ENCODE measurements at regions not wholly inside any gene's neighbourhood (a gene's known extent, or its start where the extent isn't known, plus 50 kb on each side); places are given as distances from the start of the nearest gene placed in this dataset.

DNA sequence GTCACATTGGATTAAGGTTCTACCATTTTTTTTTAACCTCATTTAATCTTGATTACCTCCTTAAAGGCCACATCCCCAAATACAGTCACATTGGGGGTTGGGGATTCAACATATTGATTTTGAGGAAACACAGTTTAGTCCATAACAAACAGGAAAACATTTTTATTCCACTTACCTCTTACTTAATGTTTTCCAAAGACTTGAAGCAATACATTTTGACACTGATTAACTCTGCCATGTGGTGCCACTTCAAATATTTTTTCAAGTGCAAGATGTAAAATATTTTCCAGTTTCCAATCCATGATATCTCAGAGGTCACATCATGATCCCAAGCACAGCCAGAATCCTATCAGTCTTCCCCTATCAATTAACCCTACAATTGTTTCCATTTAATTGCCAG is 548.0 kb downstream of the CSNK1G3 start:
- TF ChIP-seq, protein P1, sequence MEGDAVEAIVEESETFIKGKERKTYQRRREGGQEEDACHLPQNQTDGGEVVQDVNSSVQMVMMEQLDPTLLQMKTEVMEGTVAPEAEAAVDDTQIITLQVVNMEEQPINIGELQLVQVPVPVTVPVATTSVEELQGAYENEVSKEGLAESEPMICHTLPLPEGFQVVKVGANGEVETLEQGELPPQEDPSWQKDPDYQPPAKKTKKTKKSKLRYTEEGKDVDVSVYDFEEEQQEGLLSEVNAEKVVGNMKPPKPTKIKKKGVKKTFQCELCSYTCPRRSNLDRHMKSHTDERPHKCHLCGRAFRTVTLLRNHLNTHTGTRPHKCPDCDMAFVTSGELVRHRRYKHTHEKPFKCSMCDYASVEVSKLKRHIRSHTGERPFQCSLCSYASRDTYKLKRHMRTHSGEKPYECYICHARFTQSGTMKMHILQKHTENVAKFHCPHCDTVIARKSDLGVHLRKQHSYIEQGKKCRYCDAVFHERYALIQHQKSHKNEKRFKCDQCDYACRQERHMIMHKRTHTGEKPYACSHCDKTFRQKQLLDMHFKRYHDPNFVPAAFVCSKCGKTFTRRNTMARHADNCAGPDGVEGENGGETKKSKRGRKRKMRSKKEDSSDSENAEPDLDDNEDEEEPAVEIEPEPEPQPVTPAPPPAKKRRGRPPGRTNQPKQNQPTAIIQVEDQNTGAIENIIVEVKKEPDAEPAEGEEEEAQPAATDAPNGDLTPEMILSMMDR (IDR thresholded peaks at IDR 0.05; ENCODE audit: low read depth, low read length, missing control alignments): no peak
- in situ Hi-C loops (cut with HindIII; ENCODE audit: low sequenced_read_pairs): no loop called here

DNA sequence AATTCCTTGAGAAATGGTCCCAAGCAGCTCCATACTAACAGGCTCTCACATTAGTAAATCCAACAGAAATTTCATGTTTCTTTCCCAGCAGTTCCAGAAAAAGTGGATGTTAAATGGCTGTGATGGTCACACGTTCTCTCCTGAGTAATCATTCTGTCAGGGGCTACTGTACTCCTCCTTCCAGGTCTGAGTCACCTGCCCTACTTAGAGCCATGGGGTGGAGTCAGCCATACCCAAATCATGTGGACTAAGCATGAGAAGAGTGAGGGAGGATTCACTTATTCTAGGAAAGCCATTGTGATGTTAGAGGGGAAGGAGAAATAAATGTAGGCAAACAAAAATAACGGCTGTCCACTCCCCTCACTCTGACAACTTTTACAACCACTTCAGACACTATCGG is 547.2 kb downstream of the CSNK1G3 start:
- in situ Hi-C loops (cut with HindIII; ENCODE audit: low sequenced_read_pairs): no loop called here
- no peak for DNase-seq (ENCODE audit: low read depth)
- no peak overlapping the region for H3K4me3 ChIP-seq (ENCODE audit: low read depth, low read length)
- TF ChIP-seq, protein P1 (IDR thresholded peaks at IDR 0.05; ENCODE audit: low read depth, low read length, missing control alignments): no peak

More for the DNA sequence above, 548.0 kb downstream of the CSNK1G3 start:
- no peak for DNase-seq (ENCODE audit: low read depth)
- H3K4me3 ChIP-seq (ENCODE audit: low read depth, low read length): no peak overlapping the region

DNA sequence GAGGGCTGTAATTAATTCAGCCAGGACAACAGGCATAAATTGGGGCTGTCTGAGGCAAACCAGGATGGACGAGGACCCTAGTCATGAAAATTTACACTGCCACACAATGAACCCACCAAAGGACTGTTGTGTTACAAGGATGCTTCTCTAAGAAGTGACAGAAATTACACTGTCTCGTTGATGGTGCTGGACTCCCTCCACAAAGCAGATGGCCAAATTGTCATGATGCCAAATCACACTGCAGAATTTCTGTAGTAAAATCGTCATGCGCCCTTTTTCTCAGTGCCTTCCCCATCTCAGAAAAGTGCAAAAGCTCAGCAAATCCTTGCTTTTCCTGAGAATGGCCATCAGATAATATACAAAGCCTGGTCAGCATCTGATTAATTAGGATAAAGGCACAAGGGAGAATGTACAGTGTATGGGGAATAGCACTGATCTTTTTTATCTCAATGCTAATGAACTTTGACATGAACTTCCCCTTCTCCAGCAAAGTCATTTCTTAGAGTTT is 545.8 kb downstream of the CSNK1G3 start:
- in situ Hi-C loops (cut with HindIII; ENCODE audit: low sequenced_read_pairs): no loop called here
- no peak for DNase-seq (ENCODE audit: low read depth)
- H3K4me3 ChIP-seq (ENCODE audit: low read depth, low read length): no peak overlapping the region
- TF ChIP-seq, protein P1 (IDR thresholded peaks at IDR 0.05; ENCODE audit: low read depth, low read length, missing control alignments): no peak

DNA sequence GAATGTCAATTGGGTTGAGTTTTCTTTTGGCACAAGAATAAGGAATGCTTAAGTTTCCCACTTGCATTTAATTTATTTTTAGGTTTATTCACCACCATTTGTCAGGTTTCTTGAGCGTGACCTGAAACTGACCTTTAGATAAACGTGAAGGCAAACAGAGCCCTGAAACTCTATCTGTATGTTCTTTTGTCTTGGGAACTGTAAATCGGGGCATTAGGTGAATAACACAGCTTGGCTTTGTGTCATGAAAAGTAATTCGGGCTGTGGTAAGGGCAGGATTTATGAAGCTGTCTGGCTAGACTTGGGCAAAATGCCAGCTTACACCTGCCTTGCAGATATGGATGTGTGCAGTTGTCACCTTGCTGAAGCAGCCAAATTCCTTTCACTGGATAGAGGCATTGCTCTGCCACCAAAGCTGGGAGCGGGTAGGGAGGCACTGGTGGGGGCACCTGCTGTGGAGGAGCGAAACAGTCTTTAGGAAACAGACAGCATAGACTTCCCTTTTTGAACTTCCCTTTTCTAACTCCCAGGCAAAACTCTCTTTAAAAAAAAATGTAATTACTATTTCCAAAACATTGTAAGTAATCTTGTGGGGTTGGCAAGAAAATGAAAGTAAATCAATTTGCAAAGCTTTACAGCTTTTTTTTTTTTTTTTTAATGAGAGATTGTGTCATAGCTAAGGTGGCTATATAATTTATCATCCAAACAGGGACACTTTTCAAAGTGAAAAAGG is 545.2 kb downstream of the CSNK1G3 start:
- in situ Hi-C loops (cut with HindIII; ENCODE audit: low sequenced_read_pairs): no loop called here
- TF ChIP-seq, protein P1 (IDR thresholded peaks at IDR 0.05; ENCODE audit: low read depth, low read length, missing control alignments): no peak
- no peak overlapping the region for H3K4me3 ChIP-seq (ENCODE audit: low read depth, low read length)
- no peak for DNase-seq (ENCODE audit: low read depth)

DNA sequence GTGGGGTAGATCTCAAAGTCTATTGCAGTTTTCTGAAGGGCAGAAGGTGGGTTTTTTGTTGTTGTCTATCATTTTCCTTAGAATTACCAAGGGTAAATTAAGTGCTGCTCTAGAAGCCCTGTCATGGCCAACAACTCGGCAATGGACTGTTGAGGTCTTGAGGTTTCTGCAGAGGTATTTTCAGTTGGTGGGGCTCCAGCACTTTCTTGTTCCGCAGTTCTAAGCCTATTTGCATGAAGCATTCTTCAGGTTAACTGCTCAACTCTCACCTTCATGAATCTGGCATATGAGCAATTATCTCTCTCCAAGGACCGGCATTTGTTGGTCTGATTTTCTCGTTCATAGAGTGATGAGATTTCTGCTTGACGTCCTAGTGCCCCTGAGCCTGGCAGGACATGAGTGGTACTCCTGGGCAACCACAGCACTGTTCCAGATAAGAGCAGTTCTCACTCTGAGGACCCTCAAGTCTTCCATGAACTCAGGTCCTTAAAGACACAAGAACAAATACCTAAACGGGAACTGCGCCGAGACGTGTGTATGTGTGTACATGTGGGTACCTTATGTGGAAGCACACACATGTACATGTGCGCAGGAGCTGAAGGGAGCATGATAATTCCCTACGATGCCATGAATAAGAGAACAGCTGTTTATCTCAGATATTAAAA is 544.5 kb downstream of the CSNK1G3 start:
- in situ Hi-C loops (cut with HindIII; ENCODE audit: low sequenced_read_pairs): no loop called here
- no peak overlapping the region for H3K4me3 ChIP-seq (ENCODE audit: low read depth, low read length)
- TF ChIP-seq, protein P1 (IDR thresholded peaks at IDR 0.05; ENCODE audit: low read depth, low read length, missing control alignments): no peak
- no peak for DNase-seq (ENCODE audit: low read depth)

DNA sequence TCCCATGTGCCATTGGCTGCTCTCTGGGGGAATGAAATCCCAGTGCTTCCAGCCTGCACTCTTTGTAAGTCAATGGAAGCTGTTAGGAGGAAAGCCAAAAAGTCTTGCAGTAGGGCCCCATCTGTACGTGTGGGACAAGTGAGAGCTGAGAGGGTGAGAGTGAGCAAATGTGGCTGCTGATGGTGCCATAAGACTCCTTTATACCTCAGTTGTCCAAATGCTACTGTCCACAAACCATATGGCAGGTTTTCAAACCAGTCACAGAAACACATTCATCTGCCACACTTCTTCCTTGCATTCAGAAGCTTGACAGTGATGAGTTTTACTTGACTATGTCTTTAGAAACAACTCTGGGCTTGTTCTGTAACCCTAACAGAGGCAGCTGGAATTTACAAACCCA is 543.8 kb downstream of the CSNK1G3 start:
- in situ Hi-C loops (cut with HindIII; ENCODE audit: low sequenced_read_pairs): no loop called here
- TF ChIP-seq, protein P1 (IDR thresholded peaks at IDR 0.05; ENCODE audit: low read depth, low read length, missing control alignments): no peak
- H3K4me3 ChIP-seq (ENCODE audit: low read depth, low read length): no peak overlapping the region
- DNase-seq (ENCODE audit: low read depth): no peak
